ENCODE measurements at regions not wholly inside any gene's neighbourhood (a gene's known extent, or its start where the extent isn't known, plus 50 kb on each side); places are given as distances from the start of the nearest gene placed in this dataset.

GRCh38 chr14:44309331-44309730 is 197.8 kb downstream of the FSCB start:
- no peak for FAIRE-seq
- TF ChIP-seq SATB2 (CRISPR knock-in tag; IDR thresholded peaks at IDR 0.05) (no peak), ZNF44 (CRISPR knock-in tag; IDR thresholded peaks at IDR 0.05) (no peak), ZFP82 (CRISPR knock-in tag; IDR thresholded peaks at IDR 0.05; ENCODE audit: borderline replicate concordance) (no peak), ZFP36L1 (CRISPR knock-in tag; IDR thresholded peaks at IDR 0.05) (no peak), TMF1 (CRISPR knock-in tag; IDR thresholded peaks at IDR 0.05; ENCODE audit: low read depth) (no peak), ZBTB42 (CRISPR knock-in tag; IDR thresholded peaks at IDR 0.05) (no peak), ZBTB21 (CRISPR knock-in tag; IDR thresholded peaks at IDR 0.05) (no peak), PAWR (CRISPR knock-in tag; IDR thresholded peaks at IDR 0.05; ENCODE audit: borderline replicate concordance) (no peak), ZNF672 (CRISPR knock-in tag; IDR thresholded peaks at IDR 0.05) (no peak), CEBPZ (IDR thresholded peaks at IDR 0.05; ENCODE audit: low read length) (no peak), THAP8 (CRISPR knock-in tag; IDR thresholded peaks at IDR 0.05; ENCODE audit: borderline replicate concordance) (no peak), NFIC (IDR thresholded peaks at IDR 0.05; ENCODE audit: low read length) (no peak), ZC3H4 (CRISPR knock-in tag; IDR thresholded peaks at IDR 0.05; ENCODE audit: borderline replicate concordance) (no peak)
- TF ChIP-seq, protein P1, sequence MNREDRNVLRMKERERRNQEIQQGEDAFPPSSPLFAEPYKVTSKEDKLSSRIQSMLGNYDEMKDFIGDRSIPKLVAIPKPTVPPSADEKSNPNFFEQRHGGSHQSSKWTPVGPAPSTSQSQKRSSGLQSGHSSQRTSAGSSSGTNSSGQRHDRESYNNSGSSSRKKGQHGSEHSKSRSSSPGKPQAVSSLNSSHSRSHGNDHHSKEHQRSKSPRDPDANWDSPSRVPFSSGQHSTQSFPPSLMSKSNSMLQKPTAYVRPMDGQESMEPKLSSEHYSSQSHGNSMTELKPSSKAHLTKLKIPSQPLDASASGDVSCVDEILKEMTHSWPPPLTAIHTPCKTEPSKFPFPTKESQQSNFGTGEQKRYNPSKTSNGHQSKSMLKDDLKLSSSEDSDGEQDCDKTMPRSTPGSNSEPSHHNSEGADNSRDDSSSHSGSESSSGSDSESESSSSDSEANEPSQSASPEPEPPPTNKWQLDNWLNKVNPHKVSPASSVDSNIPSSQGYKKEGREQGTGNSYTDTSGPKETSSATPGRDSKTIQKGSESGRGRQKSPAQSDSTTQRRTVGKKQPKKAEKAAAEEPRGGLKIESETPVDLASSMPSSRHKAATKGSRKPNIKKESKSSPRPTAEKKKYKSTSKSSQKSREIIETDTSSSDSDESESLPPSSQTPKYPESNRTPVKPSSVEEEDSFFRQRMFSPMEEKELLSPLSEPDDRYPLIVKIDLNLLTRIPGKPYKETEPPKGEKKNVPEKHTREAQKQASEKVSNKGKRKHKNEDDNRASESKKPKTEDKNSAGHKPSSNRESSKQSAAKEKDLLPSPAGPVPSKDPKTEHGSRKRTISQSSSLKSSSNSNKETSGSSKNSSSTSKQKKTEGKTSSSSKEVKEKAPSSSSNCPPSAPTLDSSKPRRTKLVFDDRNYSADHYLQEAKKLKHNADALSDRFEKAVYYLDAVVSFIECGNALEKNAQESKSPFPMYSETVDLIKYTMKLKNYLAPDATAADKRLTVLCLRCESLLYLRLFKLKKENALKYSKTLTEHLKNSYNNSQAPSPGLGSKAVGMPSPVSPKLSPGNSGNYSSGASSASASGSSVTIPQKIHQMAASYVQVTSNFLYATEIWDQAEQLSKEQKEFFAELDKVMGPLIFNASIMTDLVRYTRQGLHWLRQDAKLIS (CRISPR knock-in tag; IDR thresholded peaks at IDR 0.05) = no peak
- TF ChIP-seq, protein P2, sequence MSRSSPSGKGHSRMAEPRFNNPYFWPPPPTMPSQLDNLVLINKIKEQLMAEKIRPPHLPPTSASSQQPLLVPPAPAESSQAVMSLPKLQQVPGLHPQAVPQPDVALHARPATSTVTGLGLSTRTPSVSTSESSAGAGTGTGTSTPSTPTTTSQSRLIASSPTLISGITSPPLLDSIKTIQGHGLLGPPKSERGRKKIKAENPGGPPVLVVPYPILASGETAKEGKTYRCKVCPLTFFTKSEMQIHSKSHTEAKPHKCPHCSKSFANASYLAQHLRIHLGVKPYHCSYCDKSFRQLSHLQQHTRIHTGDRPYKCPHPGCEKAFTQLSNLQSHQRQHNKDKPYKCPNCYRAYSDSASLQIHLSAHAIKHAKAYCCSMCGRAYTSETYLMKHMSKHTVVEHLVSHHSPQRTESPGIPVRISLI (CRISPR knock-in tag; IDR thresholded peaks at IDR 0.05; ENCODE audit: borderline replicate concordance) = no peak
- TF ChIP-seq, protein P3, sequence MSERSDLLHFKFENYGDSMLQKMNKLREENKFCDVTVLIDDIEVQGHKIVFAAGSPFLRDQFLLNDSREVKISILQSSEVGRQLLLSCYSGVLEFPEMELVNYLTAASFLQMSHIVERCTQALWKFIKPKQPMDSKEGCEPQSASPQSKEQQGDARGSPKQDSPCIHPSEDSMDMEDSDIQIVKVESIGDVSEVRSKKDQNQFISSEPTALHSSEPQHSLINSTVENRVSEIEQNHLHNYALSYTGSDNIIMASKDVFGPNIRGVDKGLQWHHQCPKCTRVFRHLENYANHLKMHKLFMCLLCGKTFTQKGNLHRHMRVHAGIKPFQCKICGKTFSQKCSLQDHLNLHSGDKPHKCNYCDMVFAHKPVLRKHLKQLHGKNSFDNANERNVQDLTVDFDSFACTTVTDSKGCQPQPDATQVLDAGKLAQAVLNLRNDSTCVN (CRISPR knock-in tag; IDR thresholded peaks at IDR 0.05; ENCODE audit: borderline replicate concordance) = no peak

More at GRCh38 chr14:44309331-44309730, 197.8 kb downstream of the FSCB start:
- Histone ChIP-seq H3K79me2 (ENCODE audit: insufficient read depth, low read length) (no peaks in the 10 kb centered on the region), H3K4me2 (ENCODE audit: low read depth, low read length) (no peak overlapping the region), H3K27me3 (ENCODE audit: control insufficient read depth in 1 of 2, insufficient read depth in 2 of 2, low read length in 2 of 2) (no peaks in the 10 kb centered on the region), H2AFZ (ENCODE audit: low read length) (no peak overlapping the region), H4K20me1 (ENCODE audit: insufficient read depth, low read length) (no peaks in the 10 kb centered on the region), H3K4me1 (ENCODE audit: insufficient read depth, low read length) (no peaks in the 10 kb centered on the region), H3K27ac (ENCODE audit: extremely low read length, insufficient read depth, low read length) (no peak overlapping the region), H3K9ac (ENCODE audit: insufficient read depth, low read depth, low read length) (no peak overlapping the region), H3K4me3 (replicated peaks in 1 of 3; ENCODE audit: insufficient read depth in 1 of 3, low read depth in 2 of 3, low read length in 3 of 3) (no peak overlapping the region), H3K9me3 (ENCODE audit: low read length) (peaks cover 27% of the 10 kb centered on the region), H3K36me3 (replicated peaks in 1 of 2; ENCODE audit: control insufficient read depth in 1 of 2, insufficient read depth in 2 of 2, low read length in 2 of 2) (no peaks in the 10 kb centered on the region)
- intact Hi-C loops (cut with micrococcal nuclease; ENCODE audit: unreplicated experiment) = no loop called here
- ChIA-PET CTCF (ENCODE audit: low intra/inter-chr PET ratio, low total read pairs) (no interaction called here), POLR2A (no interaction called here)
- DNase-seq (ENCODE audit: low spot score) (no peak), ATAC-seq (no peak)
- in situ Hi-C loops (cut with HindIII; ENCODE audit: extremely low pct_ligation_motif_present, low pct_unique_long_range_greater_than_20kb) = no loop called here
- BruUV-seq (replicated peaks) = no TSS peak
- WGBS (ENCODE audit: low lambda C conversion rate) = 80% methylated on average over 1 of the region's 1 CpG
